GM19043 (cell line): ENCODE measurements at regions not wholly inside any gene's neighbourhood (a gene's known extent, or its start where the extent isn't known, plus 50 kb on each side); places are given as distances from the start of the nearest gene placed in this dataset.
"Not testable (repeated sequence)": the region's sequence is repeated elsewhere in the genome, so short reads cannot be mapped to it uniquely, and the experiment has no call there.

Experiments used
- ATAC-seq: cut with Tn5 transposase; IDR thresholded peaks from one replicate; pipeline ENCODE4 v1.9.1; 2021; ENCODE audit warnings: low read depth; ENCODE audit not compliant: unreplicated experiment

GRCh38 chr1:163933437-163933836, 611.7 kb downstream of the NUF2 start:
- ATAC-seq = no peak

- ATAC-seq = no peak
These were observed 614.1 kb downstream of the NUF2 start for GRCh38 chr1:163935738-163936374.

- ATAC-seq = no peak
These were observed 599.4 kb upstream of the PBX1 start for GRCh38 chr1:163959622-163960021.

- no peak for ATAC-seq
These were observed 588.8 kb upstream of the PBX1 start for GRCh38 chr1:163970151-163970550.

- no peak for ATAC-seq
These were observed 588.3 kb upstream of the PBX1 start for GRCh38 chr1:163970699-163971098.

- no peak for ATAC-seq
These were observed 585.4 kb upstream of the PBX1 start for GRCh38 chr1:163973586-163973985.

GRCh38 chr1:163974120-163974519, 584.9 kb upstream of the PBX1 start:
- no peak for ATAC-seq

GRCh38 chr1:163980394-163980793, 578.6 kb upstream of the PBX1 start:
- ATAC-seq = no peak

- ATAC-seq = no peak
These were observed 577.4 kb upstream of the PBX1 start for GRCh38 chr1:163981500-163982030.

- ATAC-seq = no peak
These were observed 575.9 kb upstream of the PBX1 start for GRCh38 chr1:163983097-163983496.

- ATAC-seq = no peak
These were observed 573.3 kb upstream of the PBX1 start for GRCh38 chr1:163985700-163986099.

GRCh38 chr1:163999131-163999530, 559.9 kb upstream of the PBX1 start:
- no peak for ATAC-seq

GRCh38 chr1:164006186-164006585, 552.8 kb upstream of the PBX1 start:
- ATAC-seq = not testable (repeated sequence)

GRCh38 chr1:164006621-164007020, 552.4 kb upstream of the PBX1 start:
- no peak for ATAC-seq

- no peak for ATAC-seq
These were observed 541.7 kb upstream of the PBX1 start for GRCh38 chr1:164017239-164017638.

- ATAC-seq = no peak
These were observed 538.6 kb upstream of the PBX1 start for GRCh38 chr1:164020391-164020790.

GRCh38 chr1:164021813-164022212, 537.2 kb upstream of the PBX1 start:
- no peak for ATAC-seq

- ATAC-seq = no peak
These were observed 525.2 kb upstream of the PBX1 start for GRCh38 chr1:164033782-164034181.

- no peak for ATAC-seq
These were observed 518.2 kb upstream of the PBX1 start for GRCh38 chr1:164040754-164041153.

GRCh38 chr1:164051782-164052181, 507.2 kb upstream of the PBX1 start:
- ATAC-seq = no peak

GRCh38 chr1:164054331-164054730, 504.7 kb upstream of the PBX1 start:
- ATAC-seq = no peak

GRCh38 chr1:164058198-164058597, 500.8 kb upstream of the PBX1 start:
- no peak for ATAC-seq

GRCh38 chr1:164061528-164061927, 497.5 kb upstream of the PBX1 start:
- ATAC-seq = no peak
